ENCODE measurements at regions not wholly inside any gene's neighbourhood (a gene's known extent, or its start where the extent isn't known, plus 50 kb on each side); places are given as distances from the start of the nearest gene placed in this dataset.
"Not testable (repeated sequence)": the region's sequence is repeated elsewhere in the genome, so short reads cannot be mapped to it uniquely, and the experiment has no call there.

DNA sequence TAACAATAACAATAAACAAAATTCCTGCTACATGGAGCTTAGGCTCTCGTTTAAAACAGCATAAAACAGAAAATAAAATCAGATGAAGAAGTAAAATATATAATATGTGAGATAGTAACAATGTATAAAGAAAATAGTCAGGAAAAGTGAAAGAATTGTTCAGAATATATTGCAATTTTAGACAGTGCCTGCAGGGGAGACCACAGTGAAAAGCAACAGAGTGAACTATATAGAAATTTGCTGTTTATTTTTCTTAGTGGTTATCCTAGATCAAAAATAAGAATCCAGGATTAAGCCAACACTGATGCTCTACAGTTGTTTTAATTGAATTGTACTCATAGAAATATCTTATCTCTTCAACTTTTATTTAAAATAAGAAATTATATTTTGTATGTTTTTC, 1639.0 kb upstream of the B3GALT2 start:
- no peak for DNase-seq (ENCODE audit: low spot score)

- DNase-seq (ENCODE audit: low spot score): no peak
Measured at GRCh38 chr1:194821091-194821490, 1634.7 kb upstream of the B3GALT2 start.

- no peak for DNase-seq (ENCODE audit: low spot score)
Measured at GRCh38 chr1:194818674-194819073, 1632.3 kb upstream of the B3GALT2 start.

DNA sequence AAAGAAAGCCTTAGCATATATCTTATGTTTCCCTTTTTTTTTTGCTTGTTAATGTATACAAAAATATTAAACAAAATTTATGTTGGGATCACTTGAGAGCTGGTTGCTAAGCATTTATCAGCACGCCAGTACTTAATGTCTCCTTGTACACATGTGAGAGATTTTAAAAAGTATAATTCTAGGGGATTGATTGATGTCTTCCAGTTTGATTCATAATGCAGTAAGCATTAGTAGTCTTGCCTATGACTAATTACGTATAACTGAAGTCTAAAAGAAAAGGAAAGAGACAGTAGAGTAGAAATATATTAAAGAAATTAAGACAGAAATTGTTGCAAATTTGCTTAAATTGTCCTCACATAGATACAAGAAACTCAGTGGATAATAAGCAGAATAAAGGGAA, 1630.4 kb upstream of the B3GALT2 start:
- DNase-seq (ENCODE audit: low spot score): no peak

- no peak for DNase-seq (ENCODE audit: low spot score)
Measured at GRCh38 chr1:194813096-194813495, 1626.7 kb upstream of the B3GALT2 start.

DNA sequence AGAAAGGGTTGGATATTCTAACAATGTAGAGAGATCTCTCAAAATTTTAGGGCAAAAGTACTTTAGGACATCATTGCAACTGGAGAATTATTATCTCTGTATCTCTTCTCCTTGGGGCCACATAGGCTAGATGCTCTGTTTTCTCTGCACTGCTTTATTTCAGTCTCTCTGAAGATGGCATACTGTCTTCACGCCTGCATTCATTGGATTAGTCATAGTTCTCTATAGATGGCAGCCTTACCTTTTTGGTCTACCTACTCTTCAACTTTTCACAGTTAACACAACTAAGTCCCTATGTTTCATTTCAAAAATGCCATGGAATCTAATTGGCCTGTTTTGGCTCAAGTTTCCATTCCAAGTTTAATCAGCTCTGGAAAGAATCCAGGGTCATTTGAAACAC, 1623.3 kb upstream of the B3GALT2 start:
- peak; percentile 77 for DNase-seq (ENCODE audit: low spot score)

DNA sequence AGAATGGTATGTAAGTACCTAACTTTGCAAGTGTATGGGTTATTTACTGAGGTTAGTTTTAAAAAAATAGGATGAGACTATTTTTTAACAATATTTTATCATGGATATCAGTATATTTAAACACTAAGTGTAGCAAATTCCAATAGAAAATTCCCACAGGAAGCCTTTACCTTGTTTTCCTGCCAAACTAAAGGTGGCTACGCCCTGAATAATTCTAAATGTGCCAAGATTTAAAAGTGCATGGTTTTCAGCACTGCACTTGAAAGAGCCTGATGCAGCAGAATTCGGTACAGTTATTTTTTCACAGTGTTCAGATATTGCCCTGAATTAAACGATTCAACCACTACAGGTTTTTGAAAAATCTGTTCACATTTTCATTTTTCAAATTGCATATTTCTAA, 1622.8 kb upstream of the B3GALT2 start:
- no peak for DNase-seq (ENCODE audit: low spot score)

DNA sequence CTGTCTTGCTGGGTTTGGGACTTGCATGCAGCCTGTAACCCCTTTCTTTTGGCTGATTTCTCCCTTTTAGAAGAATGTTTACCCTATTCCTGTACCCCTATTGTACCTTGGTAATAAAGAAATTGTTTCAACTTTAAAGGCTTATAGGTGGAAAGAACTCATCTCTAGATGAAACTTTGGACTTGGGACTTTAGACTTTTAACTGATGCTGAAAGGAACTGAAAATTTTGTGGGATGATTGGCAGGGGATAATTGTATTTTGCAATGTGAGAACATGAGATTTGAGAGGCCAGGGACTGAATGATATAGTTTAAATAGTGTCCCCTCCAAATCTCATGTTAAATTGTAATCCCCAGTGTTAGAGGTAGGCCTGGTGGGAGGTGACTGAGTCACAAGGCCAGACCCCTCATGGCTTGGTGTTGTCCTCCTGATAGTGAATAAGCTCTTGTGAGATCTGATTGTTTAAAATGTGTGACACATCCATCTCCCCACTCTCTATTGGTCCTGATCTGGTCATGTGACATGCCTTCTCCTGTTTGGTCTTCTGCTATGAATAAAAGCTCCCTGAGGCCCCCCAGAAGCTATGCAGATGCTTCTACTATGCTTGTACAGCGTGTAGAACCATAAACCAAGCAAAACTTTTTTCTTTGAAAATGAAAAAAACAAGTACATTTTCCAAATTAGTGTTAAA, 1621.3 kb upstream of the B3GALT2 start:
- no peak for DNase-seq (ENCODE audit: low spot score)

- no peak for DNase-seq (ENCODE audit: low spot score)
Measured at GRCh38 chr1:194802572-194802971, 1616.2 kb upstream of the B3GALT2 start.

DNA sequence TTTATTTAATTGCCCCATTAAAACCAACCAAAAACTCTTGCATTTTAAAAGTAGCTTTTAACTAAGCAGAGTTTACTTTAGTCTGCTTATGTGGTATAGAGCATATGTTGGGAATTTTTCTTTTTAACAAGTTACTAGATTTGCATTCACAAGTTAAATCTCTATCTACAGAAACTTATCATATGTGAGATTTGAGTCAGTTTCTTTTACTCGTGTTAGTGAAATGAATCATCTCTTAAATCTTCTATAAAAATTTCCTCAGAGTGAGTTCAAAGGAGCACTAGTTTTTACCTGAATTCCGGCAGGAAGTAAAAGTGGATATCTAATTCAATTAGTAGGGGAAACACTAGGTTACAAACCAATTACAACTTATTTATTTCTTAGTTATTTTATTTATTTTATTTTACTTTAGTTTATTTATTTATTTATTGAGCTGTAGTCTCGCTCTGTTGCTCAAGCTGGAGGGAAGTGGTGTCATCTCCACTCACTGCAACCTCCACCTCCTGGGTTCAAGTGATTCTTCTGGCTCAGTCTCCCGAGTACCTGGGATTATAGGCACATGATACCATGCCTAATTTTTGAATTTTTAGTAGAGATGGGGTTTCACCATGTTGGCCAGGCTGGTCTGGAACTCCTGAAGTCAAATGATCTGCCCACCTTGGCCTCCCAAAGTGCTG, 1609.6 kb upstream of the B3GALT2 start:
- DNase-seq (ENCODE audit: low spot score): no peak

DNA sequence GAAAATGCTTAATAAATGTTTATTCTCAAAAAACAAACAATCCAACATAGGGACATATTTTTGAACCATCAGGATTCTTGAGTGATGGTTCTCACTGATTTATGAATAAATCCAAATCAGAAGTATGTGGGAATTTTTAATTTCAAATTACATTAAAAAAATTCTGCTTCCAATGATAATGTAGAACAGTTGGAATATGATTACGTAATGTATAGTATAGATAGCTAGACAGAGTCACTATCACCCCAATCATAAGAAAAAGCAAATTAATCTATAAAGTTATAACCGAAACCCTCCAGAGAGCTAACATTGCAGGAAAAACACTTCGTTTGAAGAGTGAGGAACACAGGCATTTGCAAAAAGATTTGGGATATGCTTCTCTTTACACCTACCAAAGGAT, 1600.6 kb upstream of the B3GALT2 start:
- DNase-seq (ENCODE audit: low spot score): no peak

- no peak for DNase-seq (ENCODE audit: low spot score)
Measured at GRCh38 chr1:194786027-194786426, 1599.6 kb upstream of the B3GALT2 start.

DNA sequence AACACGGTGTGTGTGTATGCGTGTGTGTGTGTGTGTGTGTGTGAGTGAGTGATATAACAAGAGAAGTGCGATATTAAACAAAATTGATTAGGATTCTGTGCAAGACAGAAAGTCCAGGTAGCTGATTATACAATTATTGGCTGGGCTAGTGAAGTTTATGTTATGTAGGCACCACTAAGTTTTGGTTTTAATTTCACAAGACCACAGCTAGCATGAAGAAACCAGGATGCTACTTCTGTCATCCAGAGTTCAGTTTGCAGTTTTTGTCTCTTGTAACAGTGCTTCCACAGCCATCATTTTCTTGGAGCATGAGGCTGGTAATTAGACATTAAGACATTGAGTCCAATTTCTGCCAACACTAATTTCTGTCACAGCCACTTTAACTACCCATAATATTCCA, 1590.2 kb upstream of the B3GALT2 start:
- no peak for DNase-seq (ENCODE audit: low spot score)

- no peak for DNase-seq (ENCODE audit: low spot score)
Measured at GRCh38 chr1:194774535-194774934, 1588.1 kb upstream of the B3GALT2 start.

- peak; percentile 16 for DNase-seq (ENCODE audit: low spot score)
Measured at GRCh38 chr1:194755241-194755994, 1569.0 kb upstream of the B3GALT2 start.

- DNase-seq (ENCODE audit: low spot score): not testable (repeated sequence)
Measured at GRCh38 chr1:194738843-194739242, 1552.4 kb upstream of the B3GALT2 start.

GRCh38 chr1:194734970-194735369, 1548.6 kb upstream of the B3GALT2 start:
- DNase-seq (ENCODE audit: low spot score): no peak

DNA sequence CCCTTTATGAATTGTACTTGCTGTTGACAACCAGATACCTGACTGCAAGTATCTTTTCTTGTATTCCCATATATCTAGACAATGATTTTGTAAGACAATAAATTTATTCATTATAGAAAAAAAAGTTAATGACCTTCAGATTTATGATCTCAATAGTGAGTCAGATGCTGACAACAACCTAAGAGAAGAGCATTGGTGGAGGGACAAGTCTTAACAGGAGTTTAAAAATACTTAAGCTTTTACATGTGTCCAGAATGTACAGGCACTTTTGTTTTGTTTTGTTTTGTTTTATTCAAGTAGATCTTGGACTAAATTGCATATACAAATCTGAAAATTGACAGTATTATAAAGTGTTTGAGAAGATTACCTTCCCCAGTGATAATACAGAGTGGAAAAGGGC, 1544.6 kb upstream of the B3GALT2 start:
- no peak for DNase-seq (ENCODE audit: low spot score)

GRCh38 chr1:194730304-194730703, 1543.9 kb upstream of the B3GALT2 start:
- DNase-seq (ENCODE audit: low spot score): no peak

DNA sequence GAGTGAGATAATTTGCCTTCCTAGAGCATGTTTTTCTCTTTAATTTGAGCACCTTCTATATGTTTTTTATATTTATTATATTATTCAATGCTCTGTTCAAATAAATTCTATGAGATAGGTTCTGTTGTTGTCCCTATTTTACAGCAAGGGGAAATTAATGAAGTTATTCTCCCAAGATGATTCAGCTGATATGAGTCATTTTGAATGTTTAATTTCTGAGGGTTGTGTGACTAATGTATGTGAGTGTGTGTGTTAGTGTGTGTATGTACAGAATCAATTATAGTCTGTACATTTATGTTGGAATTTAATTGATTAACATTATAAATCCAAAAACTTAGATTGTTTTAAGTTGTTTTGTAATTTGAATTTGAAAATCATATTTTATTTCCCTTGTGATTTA, 1536.7 kb upstream of the B3GALT2 start:
- no peak for DNase-seq (ENCODE audit: low spot score)

GRCh38 chr1:194717941-194718340, 1531.5 kb upstream of the B3GALT2 start:
- no peak for DNase-seq (ENCODE audit: low spot score)

DNA sequence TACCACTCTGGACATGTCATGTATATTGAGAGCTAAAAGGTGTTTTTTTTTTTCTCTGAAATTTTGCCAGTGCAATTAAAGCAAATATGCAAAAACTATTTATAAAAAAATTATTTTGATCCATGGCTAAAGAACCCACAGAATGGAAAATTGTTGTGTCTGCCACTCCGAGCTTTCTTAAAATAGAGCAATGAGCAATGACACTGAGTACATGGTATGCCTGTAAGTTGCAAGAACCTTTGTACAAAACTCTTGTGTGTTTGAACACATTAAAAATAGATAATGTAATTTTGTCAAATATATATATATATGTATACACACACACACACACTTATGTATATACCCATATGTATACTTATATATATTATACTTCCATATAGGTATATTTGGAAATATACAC, 1530.9 kb upstream of the B3GALT2 start:
- no peak for DNase-seq (ENCODE audit: low spot score)

DNA sequence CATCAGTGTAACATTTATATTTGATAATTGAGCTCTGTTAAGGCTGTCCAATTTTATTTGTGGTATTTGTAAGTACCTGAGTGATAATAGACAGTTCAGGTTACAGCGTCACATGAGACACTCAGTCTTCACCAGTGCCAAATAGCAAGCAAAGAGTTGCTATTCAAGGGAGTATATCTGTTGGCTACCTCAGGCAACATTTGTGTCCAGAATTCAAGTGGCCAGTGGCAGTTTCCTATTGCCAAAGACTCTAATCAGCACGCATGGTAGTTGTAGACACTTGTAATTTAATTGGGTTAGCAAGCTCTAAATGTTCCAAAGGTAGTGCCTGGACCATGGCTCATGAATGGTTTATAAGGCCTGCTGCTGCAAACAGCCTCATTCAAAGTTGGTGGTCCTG, 1524.3 kb upstream of the B3GALT2 start:
- DNase-seq (ENCODE audit: low spot score): no peak

All from SK-N-DZ (cell line).